ENCODE measurements at regions not wholly inside any gene's neighbourhood (a gene's known extent, or its start where the extent isn't known, plus 50 kb on each side); places are given as distances from the start of the nearest gene placed in this dataset.
"Not testable (repeated sequence)": the region's sequence is repeated elsewhere in the genome, so short reads cannot be mapped to it uniquely, and the experiment has no call there.

DNA sequence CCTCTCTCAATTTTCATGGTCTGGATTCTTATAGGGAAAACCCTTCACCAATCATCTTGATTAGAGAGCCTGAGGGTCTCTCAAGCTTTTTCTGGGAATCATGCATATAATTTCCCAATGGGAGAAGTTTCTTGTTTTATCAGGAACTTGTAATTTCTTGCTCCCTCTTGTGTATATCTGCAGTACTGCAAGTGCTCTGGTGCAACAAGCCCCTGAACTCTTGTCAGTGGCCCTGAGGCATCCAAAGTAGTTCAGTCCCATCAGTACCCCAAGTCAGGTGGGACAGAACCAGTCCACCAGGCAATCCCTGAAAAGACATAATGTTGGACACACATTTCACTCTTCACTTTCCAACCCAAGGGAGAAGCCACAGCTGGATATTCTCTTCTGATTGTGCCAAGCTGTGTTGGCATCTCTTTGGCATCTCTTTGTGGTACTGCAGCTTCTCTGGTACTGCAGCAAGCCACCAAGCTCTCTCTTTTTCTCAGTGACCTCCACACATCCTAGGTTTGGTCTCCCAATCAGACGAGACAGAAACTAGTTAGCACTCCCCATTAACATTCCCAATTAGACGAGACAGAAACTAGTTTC is 214.5 kb downstream of the ZIC4 start:
- no peaks in the 10 kb centered on the region for H3K9me3 ChIP-seq (ENCODE audit: insufficient read depth, low read depth, low read length)
- H3K27ac ChIP-seq (ENCODE audit: low read length) = no peak overlapping the region
- no peaks in the 10 kb centered on the region for H3K36me3 ChIP-seq (ENCODE audit: insufficient read depth, low read depth, low read length)
- no peaks in the 10 kb centered on the region for H3K27me3 ChIP-seq (ENCODE audit: insufficient read depth, low read length)
- H3K9ac ChIP-seq (ENCODE audit: low read depth, low read length) = no peak overlapping the region
- no peak overlapping the region for H3K4me3 ChIP-seq (ENCODE audit: low read length)
- no peaks in the 10 kb centered on the region for H3K4me1 ChIP-seq (ENCODE audit: insufficient read depth, low read length)

DNA sequence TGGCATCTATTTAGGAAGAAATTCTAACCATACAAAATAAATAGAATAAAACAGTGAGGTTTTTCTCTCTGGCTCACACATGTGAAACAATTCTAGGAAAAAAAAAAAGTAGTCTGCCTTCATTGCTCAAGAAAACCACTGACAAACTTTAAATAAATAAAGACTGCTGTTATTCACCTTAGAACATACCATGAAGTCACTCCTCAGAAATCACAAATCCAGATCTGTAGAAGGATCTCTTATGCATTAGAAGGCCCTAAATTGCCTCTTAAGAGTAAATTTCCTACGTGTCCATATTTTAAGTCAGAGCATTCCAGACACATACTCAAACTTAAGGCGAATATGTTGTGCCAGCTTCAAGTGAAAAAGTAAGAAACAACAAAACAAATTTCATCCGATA is 217.3 kb downstream of the ZIC4 start:
- Histone ChIP-seq H3K9me3 (ENCODE audit: insufficient read depth, low read depth, low read length) (no peaks in the 10 kb centered on the region), H3K9ac (ENCODE audit: low read depth, low read length) (no peak overlapping the region), H3K36me3 (ENCODE audit: insufficient read depth, low read depth, low read length) (no peaks in the 10 kb centered on the region), H3K27me3 (ENCODE audit: insufficient read depth, low read length) (no peaks in the 10 kb centered on the region), H3K4me1 (ENCODE audit: insufficient read depth, low read length) (no peaks in the 10 kb centered on the region), H3K4me3 (ENCODE audit: low read length) (no peak overlapping the region), H3K27ac (ENCODE audit: low read length) (no peak overlapping the region)

- Histone ChIP-seq H3K9me3 (ENCODE audit: insufficient read depth, low read depth, low read length) (no peaks in the 10 kb centered on the region), H3K27ac (ENCODE audit: low read length) (no peak overlapping the region), H3K27me3 (ENCODE audit: insufficient read depth, low read length) (no peaks in the 10 kb centered on the region), H3K9ac (ENCODE audit: low read depth, low read length) (no peak overlapping the region), H3K36me3 (ENCODE audit: insufficient read depth, low read depth, low read length) (no peaks in the 10 kb centered on the region), H3K4me1 (ENCODE audit: insufficient read depth, low read length) (no peaks in the 10 kb centered on the region), H3K4me3 (ENCODE audit: low read length) (no peak overlapping the region)
Measured at GRCh38 chr3:147187687-147188086, 218.7 kb downstream of the ZIC4 start.

- Histone ChIP-seq H3K36me3 (ENCODE audit: insufficient read depth, low read depth, low read length) (no peaks in the 10 kb centered on the region), H3K27me3 (ENCODE audit: insufficient read depth, low read length) (no peaks in the 10 kb centered on the region), H3K9me3 (ENCODE audit: insufficient read depth, low read depth, low read length) (no peaks in the 10 kb centered on the region), H3K9ac (ENCODE audit: low read depth, low read length) (no peak overlapping the region), H3K4me3 (ENCODE audit: low read length) (no peak overlapping the region), H3K27ac (ENCODE audit: low read length) (no peak overlapping the region), H3K4me1 (ENCODE audit: insufficient read depth, low read length) (no peaks in the 10 kb centered on the region)
Measured at GRCh38 chr3:147185781-147186180, 220.6 kb downstream of the ZIC4 start.

- Histone ChIP-seq H3K9me3 (ENCODE audit: insufficient read depth, low read depth, low read length) (no peaks in the 10 kb centered on the region), H3K4me1 (ENCODE audit: insufficient read depth, low read length) (no peaks in the 10 kb centered on the region), H3K9ac (ENCODE audit: low read depth, low read length) (no peak overlapping the region), H3K27ac (ENCODE audit: low read length) (no peak overlapping the region), H3K36me3 (ENCODE audit: insufficient read depth, low read depth, low read length) (no peaks in the 10 kb centered on the region), H3K4me3 (ENCODE audit: low read length) (no peak overlapping the region), H3K27me3 (ENCODE audit: insufficient read depth, low read length) (no peaks in the 10 kb centered on the region)
Measured at GRCh38 chr3:147184794-147185193, 221.5 kb downstream of the ZIC4 start.

DNA sequence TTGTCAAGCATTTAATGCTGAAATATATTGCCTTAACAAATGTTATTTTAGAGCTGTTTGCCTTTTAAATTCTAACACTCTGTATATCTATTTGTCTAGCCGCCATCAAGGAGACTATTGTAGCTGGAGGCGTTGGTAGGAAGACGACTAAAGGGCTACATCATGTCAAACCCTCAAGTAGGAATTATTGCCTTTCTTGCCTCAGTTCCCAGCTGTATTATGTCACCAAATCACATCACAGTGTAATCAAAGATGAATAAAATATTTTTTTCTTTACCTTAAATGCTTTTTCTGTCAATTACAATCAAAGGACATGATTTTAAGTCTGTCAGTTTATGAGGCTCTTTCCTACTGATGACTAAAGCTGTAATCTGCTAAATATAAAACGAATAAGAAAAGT is 233.1 kb downstream of the ZIC4 start:
- Histone ChIP-seq H3K27me3 (ENCODE audit: insufficient read depth, low read length) (no peaks in the 10 kb centered on the region), H3K36me3 (ENCODE audit: insufficient read depth, low read depth, low read length) (no peaks in the 10 kb centered on the region), H3K9me3 (ENCODE audit: insufficient read depth, low read depth, low read length) (no peaks in the 10 kb centered on the region), H3K9ac (ENCODE audit: low read depth, low read length) (no peak overlapping the region), H3K4me3 (ENCODE audit: low read length) (no peak overlapping the region), H3K4me1 (ENCODE audit: insufficient read depth, low read length) (no peaks in the 10 kb centered on the region), H3K27ac (ENCODE audit: low read length) (no peak overlapping the region)

DNA sequence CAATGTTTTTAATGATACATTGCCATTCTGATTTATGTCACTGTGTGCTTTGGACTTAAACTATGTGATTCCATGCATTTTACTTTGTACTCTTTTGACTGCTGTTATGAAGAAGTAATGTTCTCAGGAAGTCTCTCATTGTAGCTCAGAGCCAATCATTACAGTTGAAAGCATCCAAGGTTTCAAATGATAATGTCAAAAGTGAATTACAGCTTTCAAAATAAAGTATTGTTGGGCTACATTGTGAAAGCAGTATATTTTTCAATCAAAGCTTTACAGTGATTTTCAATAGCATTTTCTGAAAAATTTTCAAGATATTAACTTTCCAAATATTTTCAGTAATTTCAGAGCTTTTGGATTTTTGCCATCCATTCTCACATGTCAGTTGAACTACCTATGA is 243.6 kb downstream of the ZIC4 start:
- H3K36me3 ChIP-seq (ENCODE audit: insufficient read depth, low read depth, low read length) = no peaks in the 10 kb centered on the region
- H3K27ac ChIP-seq (ENCODE audit: low read length) = no peak overlapping the region
- no peak overlapping the region for H3K4me3 ChIP-seq (ENCODE audit: low read length)
- H3K27me3 ChIP-seq (ENCODE audit: insufficient read depth, low read length) = no peaks in the 10 kb centered on the region
- no peak overlapping the region for H3K9ac ChIP-seq (ENCODE audit: low read depth, low read length)
- no peaks in the 10 kb centered on the region for H3K9me3 ChIP-seq (ENCODE audit: insufficient read depth, low read depth, low read length)
- H3K4me1 ChIP-seq (ENCODE audit: insufficient read depth, low read length) = no peaks in the 10 kb centered on the region; the same call in 1 of the 2 replicates

DNA sequence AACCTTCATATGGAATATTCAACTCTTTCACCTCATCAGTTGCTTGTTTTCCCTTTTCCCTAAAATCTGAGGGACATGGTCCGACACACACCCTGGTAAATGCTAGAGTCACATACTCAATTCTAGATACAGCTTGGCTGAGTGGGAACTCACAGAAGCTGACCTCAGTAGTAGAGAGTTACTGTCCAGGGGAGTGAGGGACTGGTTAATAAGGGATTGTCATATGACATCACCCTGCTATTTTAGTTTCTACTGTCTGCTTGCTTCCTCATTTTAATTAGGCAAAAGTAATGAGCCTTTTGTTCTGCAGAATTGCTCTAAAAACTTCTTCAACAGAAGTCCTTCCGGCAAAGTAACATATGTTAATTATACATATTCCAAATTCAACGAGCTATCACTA is 244.5 kb downstream of the ZIC4 start:
- Histone ChIP-seq H3K27me3 (ENCODE audit: insufficient read depth, low read length) (no peaks in the 10 kb centered on the region), H3K4me1 (ENCODE audit: insufficient read depth, low read length) (no peaks in the 10 kb centered on the region; the same call in 1 of the 2 replicates), H3K36me3 (ENCODE audit: insufficient read depth, low read depth, low read length) (no peaks in the 10 kb centered on the region), H3K9ac (ENCODE audit: low read depth, low read length) (no peak overlapping the region), H3K27ac (ENCODE audit: low read length) (no peak overlapping the region), H3K9me3 (ENCODE audit: insufficient read depth, low read depth, low read length) (no peaks in the 10 kb centered on the region), H3K4me3 (ENCODE audit: low read length) (no peak overlapping the region)

DNA sequence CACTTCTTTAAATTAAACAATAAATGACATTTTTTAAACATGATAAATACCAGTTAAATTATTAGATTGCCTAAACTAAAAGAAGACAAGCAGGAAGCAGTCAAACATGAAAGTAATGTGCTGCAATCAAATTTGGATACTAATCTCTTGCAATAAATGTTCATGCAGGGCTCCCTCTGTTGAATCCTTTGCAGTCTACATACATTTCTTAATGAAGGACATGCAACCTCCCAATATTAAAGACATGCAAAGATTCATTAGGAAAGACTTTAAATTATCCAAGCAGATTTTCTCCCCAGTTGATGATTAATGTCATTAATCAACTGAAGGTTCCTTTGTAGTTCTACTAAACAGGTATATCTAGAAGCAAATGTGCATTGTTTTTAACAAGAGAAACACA is 245.4 kb downstream of the ZIC4 start:
- Histone ChIP-seq H3K9me3 (ENCODE audit: insufficient read depth, low read depth, low read length) (no peaks in the 10 kb centered on the region), H3K27me3 (ENCODE audit: insufficient read depth, low read length) (no peaks in the 10 kb centered on the region), H3K4me1 (ENCODE audit: insufficient read depth, low read length) (no peaks in the 10 kb centered on the region; the same call in 1 of the 2 replicates), H3K36me3 (ENCODE audit: insufficient read depth, low read depth, low read length) (no peaks in the 10 kb centered on the region), H3K9ac (ENCODE audit: low read depth, low read length) (no peak overlapping the region), H3K27ac (ENCODE audit: low read length) (no peak overlapping the region), H3K4me3 (ENCODE audit: low read length) (no peak overlapping the region)

DNA sequence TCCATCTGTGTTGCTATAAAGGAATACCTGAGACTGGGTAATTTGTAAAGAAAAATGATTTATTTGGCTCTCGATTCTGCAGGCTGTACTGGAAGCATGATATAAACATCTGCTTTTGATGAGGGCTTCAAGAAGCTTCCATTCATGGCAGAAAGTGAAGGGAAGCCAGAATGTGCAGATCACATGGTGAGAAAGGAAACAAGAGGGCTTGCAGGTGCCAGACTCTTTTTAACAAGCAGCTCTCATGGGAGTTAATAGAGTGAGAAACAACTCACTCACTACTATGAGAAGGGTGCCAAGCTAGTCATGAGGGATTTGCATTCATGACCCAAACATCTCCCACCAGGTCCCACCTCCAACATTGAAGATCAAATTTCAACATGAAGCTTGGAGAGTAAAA is 247.2 kb downstream of the ZIC4 start:
- Histone ChIP-seq H3K4me3 (ENCODE audit: low read length) (no peak overlapping the region), H3K9me3 (ENCODE audit: insufficient read depth, low read depth, low read length) (peaks cover 3% of the 10 kb centered on the region; the same call in 1 of the 2 replicates), H3K27ac (ENCODE audit: low read length) (no peak overlapping the region), H3K4me1 (ENCODE audit: insufficient read depth, low read length) (no peaks in the 10 kb centered on the region; the same call in 1 of the 2 replicates), H3K9ac (ENCODE audit: low read depth, low read length) (no peak overlapping the region), H3K36me3 (ENCODE audit: insufficient read depth, low read depth, low read length) (no peaks in the 10 kb centered on the region), H3K27me3 (ENCODE audit: insufficient read depth, low read length) (no peaks in the 10 kb centered on the region)

- H3K9ac ChIP-seq (ENCODE audit: low read depth, low read length) = no peak overlapping the region
- H3K4me1 ChIP-seq (ENCODE audit: insufficient read depth, low read length) = no peaks in the 10 kb centered on the region; the same call in 1 of the 2 replicates
- no peaks in the 10 kb centered on the region for H3K27me3 ChIP-seq (ENCODE audit: insufficient read depth, low read length)
- no peaks in the 10 kb centered on the region for H3K36me3 ChIP-seq (ENCODE audit: insufficient read depth, low read depth, low read length)
- H3K4me3 ChIP-seq (ENCODE audit: low read length) = no peak overlapping the region
- H3K9me3 ChIP-seq (ENCODE audit: insufficient read depth, low read depth, low read length) = peaks cover 3% of the 10 kb centered on the region; the same call in 1 of the 2 replicates
- no peak overlapping the region for H3K27ac ChIP-seq (ENCODE audit: low read length)
Measured at GRCh38 chr3:147157631-147158030, 248.7 kb downstream of the ZIC4 start.

- H3K4me1 ChIP-seq (ENCODE audit: insufficient read depth, low read length); H3K27me3 ChIP-seq (ENCODE audit: insufficient read depth, low read length); H3K36me3 ChIP-seq (ENCODE audit: insufficient read depth, low read depth, low read length); H3K4me3 ChIP-seq (ENCODE audit: low read length); H3K9me3 ChIP-seq (ENCODE audit: insufficient read depth, low read depth, low read length); H3K9ac ChIP-seq (ENCODE audit: low read depth, low read length); H3K27ac ChIP-seq (ENCODE audit: low read length): not testable (repeated sequence)
Measured at GRCh38 chr3:147154988-147155387, 251.4 kb downstream of the ZIC4 start.

Data from iPS-20b (cell line).